ENCODE measurements at regions not wholly inside any gene's neighbourhood (a gene's known extent, or its start where the extent isn't known, plus 50 kb on each side); places are given as distances from the start of the nearest gene placed in this dataset.
"Not testable (repeated sequence)": the region's sequence is repeated elsewhere in the genome, so short reads cannot be mapped to it uniquely, and the experiment has no call there.

- CTCF ChIA-PET; DNase-seq (ENCODE audit: low read depth, low spot score); H2AFZ ChIP-seq (ENCODE audit: low read depth, low read length, poor library complexity, severe bottlenecking); RAD21 ChIA-PET (ENCODE audit: low non-redundant PET in 1 of 2, low total read pairs in 2 of 2, uncharacterized antibody in 2 of 2, unreplicated experiment in 2 of 2); H3K36me3 ChIP-seq (ENCODE audit: control insufficient read depth in 1 of 2, insufficient read depth in 2 of 2, low read length in 2 of 2); H4K20me1 ChIP-seq (ENCODE audit: insufficient read depth); H3K9me2 ChIP-seq (ENCODE audit: insufficient read depth); ATAC-seq; BruUV-seq (replicated peaks); POLR2A ChIA-PET; H3K4me3 ChIP-seq (replicated peaks in 1 of 2; ENCODE audit: low read depth in 1 of 2, low read length in 2 of 2); H3K27ac ChIP-seq (ENCODE audit: low read depth, low read length); intact Hi-C loops (cut with micrococcal nuclease); H3K79me2 ChIP-seq (ENCODE audit: insufficient read depth, low read length); H3K27me3 ChIP-seq (ENCODE audit: insufficient read depth, low read length); H3K9me3 ChIP-seq (ENCODE audit: control insufficient read depth in 1 of 2, insufficient read depth in 1 of 2, low read depth in 1 of 2, low read length in 2 of 2); H3K9ac ChIP-seq (ENCODE audit: low read length): not testable (repeated sequence)
- peaks cover 3 to 15% of the 10 kb centered on the region in 2 experiments; a peak in 2 of 4 replicates for H3K4me1 ChIP-seq (ENCODE audit: control insufficient read depth in 1 of 2, insufficient read depth in 2 of 2, low read length in 2 of 2)
- H3K4me2 ChIP-seq (ENCODE audit: low read length) = peak overlapping the region; percentile 25; the same call in 1 of the 2 replicates
- peak; percentile 48; the same call in 1 of the 2 replicates for TF ChIP-seq EGR1 (IDR thresholded peaks at IDR 0.05; ENCODE audit: low read depth)
Observed at GRCh38 chr6:55088011-55088410, 86.3 kb upstream of the HCRTR2 start.

GRCh38 chr6:55088902-55089301 is 85.4 kb upstream of the HCRTR2 start:
- POLR2A ChIA-PET = interaction anchor here (1.1 kb wide), 1 partner anchor 11 kb away, joined by 3 read pairs; no protein-coding TSS in a partner anchor

GRCh38 chr6:55089325-55089724 is 85.0 kb upstream of the HCRTR2 start:
- CTCF ChIA-PET = no interaction called here
- no peaks in the 10 kb centered on the region for H3K36me3 ChIP-seq (ENCODE audit: control insufficient read depth in 1 of 2, insufficient read depth in 2 of 2, low read length in 2 of 2)
- peaks cover 3 to 15% of the 10 kb centered on the region in 2 experiments; a peak in 2 of 4 replicates for H3K4me1 ChIP-seq (ENCODE audit: control insufficient read depth in 1 of 2, insufficient read depth in 2 of 2, low read length in 2 of 2)
- DNase-seq (ENCODE audit: low read depth, low spot score) = no peak
- no peaks in the 10 kb centered on the region for H3K9me2 ChIP-seq (ENCODE audit: insufficient read depth)
- H3K27me3 ChIP-seq (ENCODE audit: insufficient read depth, low read length) = no peaks in the 10 kb centered on the region
- RAD21 ChIA-PET (ENCODE audit: low non-redundant PET in 1 of 2, low total read pairs in 2 of 2, uncharacterized antibody in 2 of 2, unreplicated experiment in 2 of 2) = no interaction called here
- no peak overlapping the region for H3K27ac ChIP-seq (ENCODE audit: low read depth, low read length)
- H2AFZ ChIP-seq (ENCODE audit: low read depth, low read length, poor library complexity, severe bottlenecking) = no peak overlapping the region
- H3K9me3 ChIP-seq (ENCODE audit: control insufficient read depth in 1 of 2, insufficient read depth in 1 of 2, low read depth in 1 of 2, low read length in 2 of 2) = no peaks in the 10 kb centered on the region
- H3K4me3 ChIP-seq (replicated peaks in 1 of 2; ENCODE audit: low read depth in 1 of 2, low read length in 2 of 2) = no peak overlapping the region
- no peak overlapping the region for H3K4me2 ChIP-seq (ENCODE audit: low read length)
- no peaks in the 10 kb centered on the region for H3K79me2 ChIP-seq (ENCODE audit: insufficient read depth, low read length)
- POLR2A ChIA-PET = interaction anchor here (1.1 kb wide), 1 partner anchor 11 kb away, joined by 3 read pairs; no protein-coding TSS in a partner anchor
- no TSS peak for BruUV-seq (replicated peaks)
- H4K20me1 ChIP-seq (ENCODE audit: insufficient read depth) = no peaks in the 10 kb centered on the region
- intact Hi-C loops (cut with micrococcal nuclease) = no loop called here
- no peak overlapping the region for H3K9ac ChIP-seq (ENCODE audit: low read length)
- ATAC-seq = no peak
- TF ChIP-seq REST (IDR thresholded peaks at IDR 0.05; ENCODE audit: low read depth) (no peak), MAX (IDR thresholded peaks at IDR 0.05) (no peak), POLR2A (IDR thresholded peaks at IDR 0.05; ENCODE audit: borderline replicate concordance, extremely low read depth, insufficient read depth, insufficient read length) (no peak), ZNF274 (IDR thresholded peaks at IDR 0.05; ENCODE audit: low read depth, low read length) (no peak), ELF1 (IDR thresholded peaks at IDR 0.05; ENCODE audit: borderline replicate concordance, low read depth) (no peak)

More at GRCh38 chr6:55088902-55089301, 85.4 kb upstream of the HCRTR2 start:
- ATAC-seq (peak; percentile 49), DNase-seq (ENCODE audit: low read depth, low spot score) (no peak)
- H3K27me3 ChIP-seq (ENCODE audit: insufficient read depth, low read length) = no peaks in the 10 kb centered on the region
- H3K27ac ChIP-seq (ENCODE audit: low read depth, low read length) = no peak overlapping the region
- TF ChIP-seq FOSL1 (IDR thresholded peaks at IDR 0.05; ENCODE audit: low read depth) (0 out of 2 replicates have a peak, but pooled peaks have one; percentile 7), EZH2phosphoT487 (IDR thresholded peaks at IDR 0.05; ENCODE audit: borderline replicate concordance) (no peak)
- H3K9me2 ChIP-seq (ENCODE audit: insufficient read depth) = no peaks in the 10 kb centered on the region
- RAD21 ChIA-PET (ENCODE audit: low non-redundant PET in 1 of 2, low total read pairs in 2 of 2, uncharacterized antibody in 2 of 2, unreplicated experiment in 2 of 2) = no interaction called here
- H3K79me2 ChIP-seq (ENCODE audit: insufficient read depth, low read length) = no peaks in the 10 kb centered on the region
- H3K4me2 ChIP-seq (ENCODE audit: low read length) = peak overlapping the region; percentile 25; the same call in 1 of the 2 replicates
- no peaks in the 10 kb centered on the region for H3K36me3 ChIP-seq (ENCODE audit: control insufficient read depth in 1 of 2, insufficient read depth in 2 of 2, low read length in 2 of 2)
- no TSS peak for BruUV-seq (replicated peaks)
- H3K4me1 ChIP-seq (ENCODE audit: control insufficient read depth in 1 of 2, insufficient read depth in 2 of 2, low read length in 2 of 2) = peaks cover 3 to 15% of the 10 kb centered on the region in 2 experiments; a peak in 2 of 4 replicates
- H4K20me1 ChIP-seq (ENCODE audit: insufficient read depth) = no peaks in the 10 kb centered on the region
- H2AFZ ChIP-seq (ENCODE audit: low read depth, low read length, poor library complexity, severe bottlenecking) = no peak overlapping the region
- no peak overlapping the region for H3K4me3 ChIP-seq (replicated peaks in 1 of 2; ENCODE audit: low read depth in 1 of 2, low read length in 2 of 2)
- no peak overlapping the region for H3K9ac ChIP-seq (ENCODE audit: low read length)
- intact Hi-C loops (cut with micrococcal nuclease) = no loop called here
- H3K9me3 ChIP-seq (ENCODE audit: control insufficient read depth in 1 of 2, insufficient read depth in 1 of 2, low read depth in 1 of 2, low read length in 2 of 2) = no peaks in the 10 kb centered on the region
- CTCF ChIA-PET = no interaction called here

All from HCT116 (cell line).